ENCODE measurements at regions not wholly inside any gene's neighbourhood (a gene's known extent, or its start where the extent isn't known, plus 50 kb on each side); places are given as distances from the start of the nearest gene placed in this dataset.

GRCh38 chr14:43316427-43316826 lies 1190.7 kb downstream of the FSCB start:
- intact Hi-C loops (cut with micrococcal nuclease; ENCODE audit: unreplicated experiment) = no loop called here
- ChIA-PET POLR2A (ENCODE audit: low non-redundant PET) (no interaction called here), CTCF (no interaction called here)
- Histone ChIP-seq H3K4me3 (ENCODE audit: low read depth, low read length, poor library complexity, severe bottlenecking) (no peak overlapping the region), H3K9me3 (ENCODE audit: low read depth, low read length, poor library complexity, severe bottlenecking) (no peaks in the 10 kb centered on the region), H3K27me3 (replicated peaks; ENCODE audit: insufficient read depth, low read depth, low read length, poor library complexity) (no peaks in the 10 kb centered on the region), H3K4me1 (ENCODE audit: insufficient read depth, low read length, poor library complexity, severe bottlenecking) (no peaks in the 10 kb centered on the region), H3K27ac (ENCODE audit: low read depth, low read length, poor library complexity, severe bottlenecking) (no peak overlapping the region), H3K36me3 (ENCODE audit: insufficient read depth, low read length, poor library complexity, severe bottlenecking) (no peaks in the 10 kb centered on the region)
- no TSS peak for BruUV-seq (replicated peaks)
- no peak for DNase-seq (ENCODE audit: low spot score)
- TF ChIP-seq EZH2 (IDR thresholded peaks at IDR 0.05; ENCODE audit: borderline replicate concordance, low read depth, low read length, poor library complexity, severe bottlenecking) = no peak
- TF ChIP-seq CTCF (conservative IDR thresholded peaks at IDR 0.05; ENCODE audit: low read depth, low read length) = no peak

GRCh38 chr14:43313719-43314118 lies 1193.4 kb downstream of the FSCB start:
- CTCF ChIA-PET = interaction anchor here (0.6 kb wide), 1 partner anchor 1066 kb away, joined by 4 read pairs; no protein-coding TSS in a partner anchor
- H3K4me1 ChIP-seq (ENCODE audit: insufficient read depth, low read length, poor library complexity, severe bottlenecking) = no peaks in the 10 kb centered on the region
- H3K4me3 ChIP-seq (ENCODE audit: low read depth, low read length, poor library complexity, severe bottlenecking) = no peak overlapping the region
- no peak for TF ChIP-seq EZH2 (IDR thresholded peaks at IDR 0.05; ENCODE audit: borderline replicate concordance, low read depth, low read length, poor library complexity, severe bottlenecking)
- TF ChIP-seq CTCF (conservative IDR thresholded peaks at IDR 0.05; ENCODE audit: low read depth, low read length) = no peak
- POLR2A ChIA-PET (ENCODE audit: low non-redundant PET) = no interaction called here
- BruUV-seq (replicated peaks) = no TSS peak
- no peak for DNase-seq (ENCODE audit: low spot score)
- H3K27me3 ChIP-seq (replicated peaks; ENCODE audit: insufficient read depth, low read depth, low read length, poor library complexity) = no peaks in the 10 kb centered on the region
- no peaks in the 10 kb centered on the region for H3K36me3 ChIP-seq (ENCODE audit: insufficient read depth, low read length, poor library complexity, severe bottlenecking)
- intact Hi-C loops (cut with micrococcal nuclease; ENCODE audit: unreplicated experiment) = no loop called here
- no peaks in the 10 kb centered on the region for H3K9me3 ChIP-seq (ENCODE audit: low read depth, low read length, poor library complexity, severe bottlenecking)
- H3K27ac ChIP-seq (ENCODE audit: low read depth, low read length, poor library complexity, severe bottlenecking) = no peak overlapping the region

- intact Hi-C loops (cut with micrococcal nuclease; ENCODE audit: unreplicated experiment) = no loop called here
- TF ChIP-seq EZH2 (IDR thresholded peaks at IDR 0.05; ENCODE audit: borderline replicate concordance, low read depth, low read length, poor library complexity, severe bottlenecking) (no peak), CTCF (conservative IDR thresholded peaks at IDR 0.05; ENCODE audit: low read depth, low read length) (no peak)
- CTCF ChIA-PET = no interaction called here
- Histone ChIP-seq H3K4me3 (ENCODE audit: low read depth, low read length, poor library complexity, severe bottlenecking) (no peak overlapping the region), H3K27me3 (replicated peaks; ENCODE audit: insufficient read depth, low read depth, low read length, poor library complexity) (no peaks in the 10 kb centered on the region), H3K4me1 (ENCODE audit: insufficient read depth, low read length, poor library complexity, severe bottlenecking) (no peaks in the 10 kb centered on the region), H3K27ac (ENCODE audit: low read depth, low read length, poor library complexity, severe bottlenecking) (no peak overlapping the region), H3K36me3 (ENCODE audit: insufficient read depth, low read length, poor library complexity, severe bottlenecking) (no peaks in the 10 kb centered on the region), H3K9me3 (ENCODE audit: low read depth, low read length, poor library complexity, severe bottlenecking) (no peaks in the 10 kb centered on the region)
- no peak for DNase-seq (ENCODE audit: low spot score)
- no TSS peak for BruUV-seq (replicated peaks)
- POLR2A ChIA-PET (ENCODE audit: low non-redundant PET) = no interaction called here
These were observed 1198.5 kb downstream of the FSCB start for GRCh38 chr14:43308421-43309110.
